ENCODE measurements at regions not wholly inside any gene's neighbourhood (a gene's known extent, or its start where the extent isn't known, plus 50 kb on each side); places are given as distances from the start of the nearest gene placed in this dataset.
"Not testable (repeated sequence)": the region's sequence is repeated elsewhere in the genome, so short reads cannot be mapped to it uniquely, and the experiment has no call there.

DNA sequence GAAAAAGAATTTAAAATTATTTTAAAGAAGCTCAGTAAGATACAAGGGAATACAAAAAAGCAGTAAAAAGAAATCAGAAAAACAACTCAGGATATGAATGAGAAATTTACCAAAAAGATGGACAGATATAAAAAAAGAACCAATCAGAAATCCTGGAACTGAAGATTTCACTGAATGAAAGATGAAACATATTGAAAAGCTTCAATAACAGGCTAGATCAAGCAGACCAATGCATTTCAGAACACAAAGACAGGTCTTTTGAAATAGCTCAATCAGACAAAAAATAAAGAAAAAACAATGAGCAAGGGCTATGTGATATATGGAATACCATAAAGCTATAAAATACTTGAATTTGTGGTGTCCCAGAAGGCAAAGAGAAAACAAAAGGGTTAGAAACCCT lies 322.6 kb upstream of the POU5F2 start:
- DNase-seq = no peak
- Histone ChIP-seq H3K4me1 (no peaks in the 10 kb centered on the region), H3K9ac (ENCODE audit: low read depth in 2 of 2, low read length in 2 of 2) (no peak overlapping the region), H3K27me3 (no peaks in the 10 kb centered on the region), H3K9me3 (no peaks in the 10 kb centered on the region), H3K4me3 (no peak overlapping the region), H3K27ac (no peak overlapping the region), H3K36me3 (no peaks in the 10 kb centered on the region)
- TF ChIP-seq, protein P1, sequence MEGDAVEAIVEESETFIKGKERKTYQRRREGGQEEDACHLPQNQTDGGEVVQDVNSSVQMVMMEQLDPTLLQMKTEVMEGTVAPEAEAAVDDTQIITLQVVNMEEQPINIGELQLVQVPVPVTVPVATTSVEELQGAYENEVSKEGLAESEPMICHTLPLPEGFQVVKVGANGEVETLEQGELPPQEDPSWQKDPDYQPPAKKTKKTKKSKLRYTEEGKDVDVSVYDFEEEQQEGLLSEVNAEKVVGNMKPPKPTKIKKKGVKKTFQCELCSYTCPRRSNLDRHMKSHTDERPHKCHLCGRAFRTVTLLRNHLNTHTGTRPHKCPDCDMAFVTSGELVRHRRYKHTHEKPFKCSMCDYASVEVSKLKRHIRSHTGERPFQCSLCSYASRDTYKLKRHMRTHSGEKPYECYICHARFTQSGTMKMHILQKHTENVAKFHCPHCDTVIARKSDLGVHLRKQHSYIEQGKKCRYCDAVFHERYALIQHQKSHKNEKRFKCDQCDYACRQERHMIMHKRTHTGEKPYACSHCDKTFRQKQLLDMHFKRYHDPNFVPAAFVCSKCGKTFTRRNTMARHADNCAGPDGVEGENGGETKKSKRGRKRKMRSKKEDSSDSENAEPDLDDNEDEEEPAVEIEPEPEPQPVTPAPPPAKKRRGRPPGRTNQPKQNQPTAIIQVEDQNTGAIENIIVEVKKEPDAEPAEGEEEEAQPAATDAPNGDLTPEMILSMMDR (IDR thresholded peaks at IDR 0.05) = no peak
- intact Hi-C loops (cut with DNase I) = no loop called here

DNA sequence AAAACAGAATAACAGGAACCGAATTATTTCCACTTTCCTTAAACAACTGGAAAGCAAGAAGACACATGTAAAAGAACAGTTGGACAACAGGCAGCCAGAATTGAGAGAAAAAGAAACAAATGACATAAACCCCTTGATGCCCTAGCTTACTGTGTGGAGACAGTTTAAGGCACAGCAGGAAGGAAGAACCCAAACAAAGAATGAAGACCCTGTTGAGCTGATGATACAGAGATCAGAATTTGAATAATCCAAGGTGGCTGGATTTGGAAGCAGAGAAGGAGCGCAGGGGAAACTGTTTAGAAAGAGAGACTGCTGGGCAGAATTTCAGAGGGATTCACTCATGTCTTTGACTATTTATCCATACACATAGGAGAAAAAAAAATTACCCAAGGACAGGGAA lies 316.3 kb upstream of the POU5F2 start:
- H3K9me3 ChIP-seq = no peaks in the 10 kb centered on the region
- intact Hi-C loops (cut with DNase I) = no loop called here
- no peak overlapping the region for H3K27ac ChIP-seq
- DNase-seq = no peak
- no peak overlapping the region for H3K9ac ChIP-seq (ENCODE audit: low read depth in 2 of 2, low read length in 2 of 2)
- no peaks in the 10 kb centered on the region for H3K36me3 ChIP-seq
- H3K4me1 ChIP-seq = no peaks in the 10 kb centered on the region
- H3K27me3 ChIP-seq = no peaks in the 10 kb centered on the region
- TF ChIP-seq, protein P1 (IDR thresholded peaks at IDR 0.05) = no peak
- no peak overlapping the region for H3K4me3 ChIP-seq

DNA sequence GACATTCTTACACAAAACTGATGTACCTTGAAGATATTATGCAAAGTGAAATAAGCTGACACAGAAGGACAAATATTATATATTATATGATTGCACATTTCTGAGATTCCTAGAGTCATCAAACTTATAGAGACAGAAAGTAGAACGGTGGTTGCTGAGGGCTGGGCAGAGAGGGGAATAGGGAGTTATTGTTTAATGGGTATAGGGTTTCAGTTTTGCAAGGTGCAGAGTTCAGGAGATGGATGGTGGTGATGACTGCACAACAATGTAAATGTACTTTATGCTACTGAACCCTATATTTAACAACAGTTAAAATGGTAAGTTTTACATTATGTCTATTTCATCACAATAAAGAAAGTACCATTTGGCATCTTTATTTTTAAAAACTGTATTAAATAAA lies 315.8 kb upstream of the POU5F2 start:
- intact Hi-C loops (cut with DNase I) = no loop called here

DNA sequence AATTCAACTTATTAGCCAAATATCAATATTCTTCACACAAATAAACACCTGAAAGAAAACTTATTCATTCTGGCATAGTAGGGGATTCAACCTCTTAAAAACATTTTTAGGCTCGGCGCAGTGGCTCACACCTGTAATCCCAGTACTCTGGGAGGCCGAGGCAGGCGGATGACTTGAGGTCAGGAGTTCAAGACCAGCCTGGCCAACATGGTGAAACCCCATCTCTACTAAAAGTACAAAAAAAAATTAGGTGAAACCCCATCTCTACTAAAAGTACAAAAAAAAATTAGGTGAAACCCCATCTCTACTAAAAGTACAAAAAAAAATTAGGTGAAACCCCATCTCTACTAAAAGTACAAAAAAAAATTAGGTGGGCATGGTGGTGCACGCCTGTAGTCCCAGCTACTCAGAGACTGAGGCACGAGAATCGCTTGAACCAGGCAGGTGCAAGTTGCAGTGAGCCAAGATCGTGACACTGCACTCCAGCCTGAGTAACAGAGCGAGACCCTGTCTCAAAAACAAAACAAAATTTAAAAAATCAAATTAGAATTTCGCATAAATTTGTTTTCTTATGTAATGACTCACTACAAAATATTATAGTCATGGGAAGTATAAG lies 308.0 kb upstream of the POU5F2 start:
- H3K9ac ChIP-seq (ENCODE audit: low read depth in 2 of 2, low read length in 2 of 2); H3K27me3 ChIP-seq; DNase-seq; H3K27ac ChIP-seq; H3K36me3 ChIP-seq; intact Hi-C loops (cut with DNase I); H3K9me3 ChIP-seq; H3K4me1 ChIP-seq; H3K4me3 ChIP-seq: not testable (repeated sequence)

More for the DNA sequence above, 315.8 kb upstream of the POU5F2 start:
- H3K36me3 ChIP-seq = no peaks in the 10 kb centered on the region
- no peak overlapping the region for H3K27ac ChIP-seq
- H3K4me1 ChIP-seq = no peaks in the 10 kb centered on the region
- TF ChIP-seq, protein P1 (IDR thresholded peaks at IDR 0.05) = no peak
- no peaks in the 10 kb centered on the region for H3K27me3 ChIP-seq
- H3K4me3 ChIP-seq = no peak overlapping the region
- no peaks in the 10 kb centered on the region for H3K9me3 ChIP-seq
- DNase-seq = no peak
- H3K9ac ChIP-seq (ENCODE audit: low read depth in 2 of 2, low read length in 2 of 2) = no peak overlapping the region

DNA sequence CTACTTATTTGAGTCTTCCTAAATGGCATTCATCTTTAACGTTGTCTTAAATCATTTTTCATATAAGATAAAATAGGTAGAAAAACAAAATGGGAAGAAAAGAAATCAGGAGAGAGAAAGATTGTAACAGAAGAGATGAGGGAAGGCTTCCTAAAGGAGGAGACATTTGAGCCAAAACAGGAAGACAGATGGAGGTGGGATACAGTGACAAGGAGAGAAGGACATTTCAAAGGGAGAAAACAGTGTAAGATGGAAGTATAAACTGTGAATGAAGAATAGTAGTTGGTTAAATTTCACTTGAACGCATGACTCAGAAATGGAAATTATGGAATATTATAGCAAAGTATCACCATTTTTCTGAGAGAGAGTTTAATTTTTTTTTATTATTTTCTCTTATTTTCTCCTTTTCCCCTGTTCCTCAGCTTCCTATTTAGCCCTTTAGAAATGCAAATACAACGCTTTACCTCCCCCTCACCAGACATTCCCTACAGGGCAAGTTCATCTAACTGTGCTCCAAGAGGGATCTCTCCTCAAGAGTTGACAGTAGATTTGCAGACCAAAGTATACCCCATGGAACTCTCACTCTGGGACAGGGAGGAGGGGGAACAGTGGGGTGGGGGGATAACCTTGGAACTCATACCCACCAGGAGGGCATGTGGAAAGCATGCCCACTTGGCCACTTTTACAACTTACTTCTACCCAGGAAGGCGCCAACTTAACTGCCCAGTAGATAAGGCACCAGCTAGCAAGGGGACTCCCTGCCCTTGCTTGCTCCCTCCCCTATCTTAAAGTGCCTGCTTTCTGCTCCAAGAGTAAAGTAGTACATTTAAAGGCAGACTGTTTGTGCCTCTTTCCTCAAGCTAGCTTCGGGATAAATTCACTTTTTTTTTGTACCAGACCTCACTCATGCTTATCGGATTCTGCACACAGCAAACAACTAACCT lies 304.7 kb upstream of the POU5F2 start:
- Histone ChIP-seq H3K27me3 (no peaks in the 10 kb centered on the region), H3K4me3 (no peak overlapping the region), H3K27ac (no peak overlapping the region), H3K36me3 (no peaks in the 10 kb centered on the region), H3K9ac (ENCODE audit: low read depth in 2 of 2, low read length in 2 of 2) (no peak overlapping the region), H3K9me3 (no peaks in the 10 kb centered on the region), H3K4me1 (no peaks in the 10 kb centered on the region)
- TF ChIP-seq, protein P1 (IDR thresholded peaks at IDR 0.05) = no peak
- no peak for DNase-seq
- intact Hi-C loops (cut with DNase I) = no loop called here

DNA sequence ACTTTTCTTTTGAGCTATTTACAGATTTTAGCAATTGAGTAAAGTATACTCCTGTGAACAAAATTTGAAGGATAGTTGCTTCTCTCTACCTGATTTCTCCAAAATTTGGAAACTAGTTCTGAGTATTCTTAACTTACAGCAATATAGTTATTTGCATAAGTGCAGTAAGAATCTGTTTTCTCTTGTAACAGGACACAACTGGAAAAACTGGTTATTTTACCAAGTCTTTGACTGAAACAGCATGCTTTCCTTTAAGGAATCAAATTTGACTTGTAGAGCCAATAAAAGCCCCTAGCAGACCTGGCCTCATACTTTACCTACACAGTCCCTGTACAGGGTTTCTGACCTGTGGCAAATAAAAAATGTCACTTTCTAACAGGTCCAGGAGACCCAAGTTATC lies 301.9 kb upstream of the POU5F2 start:
- Histone ChIP-seq H3K9me3 (no peaks in the 10 kb centered on the region), H3K4me3 (no peak overlapping the region), H3K4me1 (no peaks in the 10 kb centered on the region), H3K36me3 (no peaks in the 10 kb centered on the region), H3K27me3 (no peaks in the 10 kb centered on the region), H3K9ac (ENCODE audit: low read depth in 2 of 2, low read length in 2 of 2) (no peak overlapping the region), H3K27ac (no peak overlapping the region)
- intact Hi-C loops (cut with DNase I) = no loop called here
- TF ChIP-seq, protein P1 (IDR thresholded peaks at IDR 0.05) = no peak
- DNase-seq = no peak

Data from colonic mucosa (tissue), 4 donors.